ENCODE measurements at regions not wholly inside any gene's neighbourhood (a gene's known extent, or its start where the extent isn't known, plus 50 kb on each side); places are given as distances from the start of the nearest gene placed in this dataset.
"Not testable (repeated sequence)": the region's sequence is repeated elsewhere in the genome, so short reads cannot be mapped to it uniquely, and the experiment has no call there.

GRCh38 chr16:18204309-18204708 is 132.2 kb downstream of the NPIPA8 start:
- intact Hi-C loops (cut with DNase I); H3K9me3 ChIP-seq (ENCODE audit: control insufficient read depth, low read length); DNase-seq; H3K4me1 ChIP-seq (ENCODE audit: control insufficient read depth, insufficient read depth, low read length); H3K27me3 ChIP-seq (ENCODE audit: control insufficient read depth, insufficient read depth); H3K4me3 ChIP-seq (ENCODE audit: low read length); H3K27ac ChIP-seq (ENCODE audit: low read length); ATAC-seq: not testable (repeated sequence)
- WGBS, result 78% methylated on average over 3 of the region's 3 CpGs

DNA sequence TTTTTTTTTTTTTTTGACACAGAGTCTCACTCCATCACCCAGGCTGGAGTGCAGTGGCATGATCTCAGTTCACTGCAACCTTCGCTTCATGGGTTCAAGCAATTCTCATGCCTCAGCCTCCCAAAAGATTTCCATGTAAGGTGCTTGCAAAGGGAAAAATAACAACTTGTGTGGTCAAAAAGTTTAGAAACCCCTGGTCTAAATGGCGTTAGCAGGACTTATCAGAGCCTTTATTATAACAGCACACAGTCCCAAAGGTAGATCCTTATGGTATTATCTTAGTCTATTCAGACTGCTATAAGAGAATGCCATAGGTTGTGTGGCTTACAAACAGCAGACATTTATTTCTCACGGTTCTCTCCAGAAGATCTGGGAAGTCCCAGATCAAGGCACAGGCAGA is 135.0 kb downstream of the NPIPA8 start:
- H3K27me3 ChIP-seq (ENCODE audit: control insufficient read depth, insufficient read depth); H3K27ac ChIP-seq (ENCODE audit: low read length); DNase-seq; H3K4me1 ChIP-seq (ENCODE audit: control insufficient read depth, insufficient read depth, low read length); intact Hi-C loops (cut with DNase I); ATAC-seq; H3K4me3 ChIP-seq (ENCODE audit: low read length); H3K9me3 ChIP-seq (ENCODE audit: control insufficient read depth, low read length): not testable (repeated sequence)
- WGBS, result 77% methylated on average over 3 of the region's 3 CpGs

- 91% methylated on average over 2 of the region's 2 CpGs for WGBS
- intact Hi-C loops (cut with DNase I); H3K4me1 ChIP-seq (ENCODE audit: control insufficient read depth, insufficient read depth, low read length); H3K4me3 ChIP-seq (ENCODE audit: low read length); DNase-seq; H3K9me3 ChIP-seq (ENCODE audit: control insufficient read depth, low read length); ATAC-seq; H3K27me3 ChIP-seq (ENCODE audit: control insufficient read depth, insufficient read depth); H3K27ac ChIP-seq (ENCODE audit: low read length): not testable (repeated sequence)
Measured at GRCh38 chr16:18192389-18192788, 144.1 kb downstream of the NPIPA8 start.

GRCh38 chr16:18190179-18190578 is 146.4 kb downstream of the NPIPA8 start:
- H3K4me1 ChIP-seq (ENCODE audit: control insufficient read depth, insufficient read depth, low read length); DNase-seq; H3K9me3 ChIP-seq (ENCODE audit: control insufficient read depth, low read length); intact Hi-C loops (cut with DNase I); H3K27ac ChIP-seq (ENCODE audit: low read length); H3K27me3 ChIP-seq (ENCODE audit: control insufficient read depth, insufficient read depth); H3K4me3 ChIP-seq (ENCODE audit: low read length): not testable (repeated sequence)
- peak in 1 of 2 donors; percentile 48 for ATAC-seq
- WGBS, result 65% methylated on average over 1 of the region's 8 CpGs

DNA sequence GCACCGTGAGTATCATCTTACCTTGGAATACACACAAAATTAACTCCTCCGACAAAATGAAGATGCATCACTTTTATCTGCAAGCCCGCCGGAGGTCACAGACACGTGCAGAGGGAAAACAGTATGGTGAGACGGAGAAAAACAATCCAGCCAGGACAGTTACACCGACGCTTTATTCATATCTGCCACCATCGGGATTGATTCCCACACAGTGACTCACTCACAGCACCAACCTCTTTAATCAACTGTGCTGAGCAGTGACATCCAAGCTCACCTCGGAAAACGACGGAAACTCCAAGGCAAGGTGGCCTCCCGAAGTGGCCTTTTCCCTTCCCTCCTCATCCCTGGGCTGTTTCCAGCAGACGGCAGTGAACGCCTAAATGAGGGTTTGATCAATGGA is 151.8 kb downstream of the NPIPA8 start:
- H3K4me1 ChIP-seq (ENCODE audit: control insufficient read depth, insufficient read depth, low read length); H3K9me3 ChIP-seq (ENCODE audit: control insufficient read depth, low read length); DNase-seq; H3K27me3 ChIP-seq (ENCODE audit: control insufficient read depth, insufficient read depth); ATAC-seq; H3K4me3 ChIP-seq (ENCODE audit: low read length); intact Hi-C loops (cut with DNase I); H3K27ac ChIP-seq (ENCODE audit: low read length): not testable (repeated sequence)
- WGBS, result 54% methylated on average over 7 of the region's 15 CpGs

DNA sequence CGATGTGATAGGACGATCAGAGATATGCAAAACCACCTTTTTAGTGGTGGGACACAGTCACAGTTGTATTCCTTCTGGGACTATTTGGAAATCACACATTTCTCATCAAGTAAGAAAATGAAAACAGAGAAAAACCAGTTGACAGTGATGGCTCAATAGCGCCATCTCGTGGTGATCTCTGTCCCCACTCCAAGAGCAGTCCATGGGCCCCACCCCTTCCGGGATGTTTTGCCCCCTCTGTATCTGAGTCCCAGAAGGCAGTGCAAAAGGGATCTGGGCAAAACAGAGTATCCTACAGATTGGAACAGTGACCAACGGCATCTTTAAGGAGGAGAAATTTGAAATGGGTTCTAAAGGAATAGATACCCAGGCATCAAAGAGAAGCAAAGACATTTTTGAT is 155.5 kb downstream of the NPIPA8 start:
- DNase-seq; H3K4me1 ChIP-seq (ENCODE audit: control insufficient read depth, insufficient read depth, low read length); intact Hi-C loops (cut with DNase I); H3K9me3 ChIP-seq (ENCODE audit: control insufficient read depth, low read length); ATAC-seq; H3K27ac ChIP-seq (ENCODE audit: low read length); H3K4me3 ChIP-seq (ENCODE audit: low read length); H3K27me3 ChIP-seq (ENCODE audit: control insufficient read depth, insufficient read depth): not testable (repeated sequence)
- 40% methylated on average over 2 of the region's 6 CpGs for WGBS

DNA sequence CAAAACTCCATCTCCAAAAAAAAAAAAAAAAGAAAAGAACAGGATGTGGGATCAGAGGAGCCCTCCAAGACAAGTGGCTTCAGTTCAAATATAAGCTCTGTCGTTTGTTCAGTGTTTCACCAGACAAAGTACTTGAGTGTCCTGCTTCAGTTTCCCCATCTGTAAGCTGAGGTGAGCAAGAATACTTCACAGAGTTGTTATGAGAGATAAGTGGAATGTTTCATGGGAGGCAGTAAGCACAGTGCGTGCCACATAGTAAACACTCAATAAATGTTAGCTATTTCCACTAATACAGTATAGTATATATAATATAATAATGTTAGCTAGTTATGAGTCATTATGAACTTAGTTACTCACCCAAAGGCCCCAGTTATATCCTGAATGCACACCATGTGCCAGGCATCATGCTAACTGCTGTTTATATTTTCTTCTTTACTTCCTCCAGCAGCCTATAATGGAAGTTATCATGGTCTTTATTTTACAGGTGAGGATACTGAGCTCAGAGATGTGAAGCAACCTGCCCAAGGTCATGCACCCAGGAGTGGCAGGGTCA is 162.5 kb downstream of the NPIPA8 start:
- ATAC-seq; H3K4me1 ChIP-seq (ENCODE audit: control insufficient read depth, insufficient read depth, low read length); H3K27me3 ChIP-seq (ENCODE audit: control insufficient read depth, insufficient read depth); H3K4me3 ChIP-seq (ENCODE audit: low read length); DNase-seq; H3K9me3 ChIP-seq (ENCODE audit: control insufficient read depth, low read length); intact Hi-C loops (cut with DNase I); H3K27ac ChIP-seq (ENCODE audit: low read length): not testable (repeated sequence)
- WGBS, result 55% methylated on average over 2 of the region's 2 CpGs

DNA sequence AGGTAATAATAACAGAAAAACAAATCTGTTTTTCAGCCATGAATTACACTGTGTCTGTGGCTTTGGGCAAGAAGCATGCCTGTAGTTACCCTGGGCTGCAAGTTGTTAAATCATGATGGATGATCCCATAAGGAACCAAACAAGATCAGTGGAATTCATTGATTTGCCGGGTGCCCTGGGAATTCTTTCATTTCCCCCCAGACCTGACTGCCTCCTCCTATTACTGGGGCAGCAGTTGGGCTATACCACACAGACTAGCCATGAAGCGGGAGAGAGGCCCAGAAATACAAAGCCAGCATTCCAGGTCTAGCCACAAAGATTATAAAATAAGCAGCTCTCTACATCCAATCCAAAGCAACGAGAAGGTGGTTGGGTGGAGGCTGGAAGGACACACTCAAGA is 174.2 kb downstream of the NPIPA8 start:
- ATAC-seq; H3K27ac ChIP-seq (ENCODE audit: low read length); DNase-seq; intact Hi-C loops (cut with DNase I); H3K27me3 ChIP-seq (ENCODE audit: control insufficient read depth, insufficient read depth); H3K4me3 ChIP-seq (ENCODE audit: low read length); H3K4me1 ChIP-seq (ENCODE audit: control insufficient read depth, insufficient read depth, low read length); H3K9me3 ChIP-seq (ENCODE audit: control insufficient read depth, low read length): not testable (repeated sequence)
- WGBS, result 49% methylated on average over 3 of the region's 3 CpGs

- H3K9me3 ChIP-seq (ENCODE audit: control insufficient read depth, low read length); intact Hi-C loops (cut with DNase I); H3K27ac ChIP-seq (ENCODE audit: low read length); ATAC-seq; DNase-seq; H3K4me3 ChIP-seq (ENCODE audit: low read length); H3K4me1 ChIP-seq (ENCODE audit: control insufficient read depth, insufficient read depth, low read length); H3K27me3 ChIP-seq (ENCODE audit: control insufficient read depth, insufficient read depth): not testable (repeated sequence)
- WGBS, result 43% methylated on average over 4 of the region's 4 CpGs
Measured at GRCh38 chr16:18161224-18161623, 175.3 kb downstream of the NPIPA8 start.

- 48% methylated on average over 1 of the region's 1 CpG for WGBS
- ATAC-seq; H3K4me3 ChIP-seq (ENCODE audit: low read length); H3K27me3 ChIP-seq (ENCODE audit: control insufficient read depth, insufficient read depth); DNase-seq; intact Hi-C loops (cut with DNase I); H3K9me3 ChIP-seq (ENCODE audit: control insufficient read depth, low read length); H3K4me1 ChIP-seq (ENCODE audit: control insufficient read depth, insufficient read depth, low read length); H3K27ac ChIP-seq (ENCODE audit: low read length): not testable (repeated sequence)
Measured at GRCh38 chr16:18159185-18159584, 177.4 kb downstream of the NPIPA8 start.

DNA sequence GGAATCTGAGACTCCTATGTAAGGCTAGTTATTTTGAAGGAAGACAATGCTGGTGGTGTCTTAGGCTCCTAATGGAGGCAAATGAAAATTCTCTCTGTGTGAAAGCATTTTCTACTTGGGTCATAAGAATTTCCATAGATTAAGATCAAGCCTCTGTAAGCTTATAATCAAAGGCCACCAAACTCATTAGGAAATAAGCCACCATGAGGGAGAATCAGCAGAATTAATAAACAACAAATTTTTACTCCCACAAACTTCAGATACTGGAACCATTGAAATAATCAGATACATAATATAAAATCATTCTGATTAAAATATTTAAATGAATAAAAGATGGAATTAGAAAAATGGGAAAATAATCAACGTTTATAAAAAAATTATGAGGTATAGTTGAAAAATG is 178.7 kb downstream of the NPIPA8 start:
- H3K4me3 ChIP-seq (ENCODE audit: low read length); intact Hi-C loops (cut with DNase I); H3K27ac ChIP-seq (ENCODE audit: low read length); DNase-seq; ATAC-seq; H3K27me3 ChIP-seq (ENCODE audit: control insufficient read depth, insufficient read depth); H3K9me3 ChIP-seq (ENCODE audit: control insufficient read depth, low read length); H3K4me1 ChIP-seq (ENCODE audit: control insufficient read depth, insufficient read depth, low read length): not testable (repeated sequence)
- 82% methylated on average over 1 of the region's 1 CpG for WGBS

DNA sequence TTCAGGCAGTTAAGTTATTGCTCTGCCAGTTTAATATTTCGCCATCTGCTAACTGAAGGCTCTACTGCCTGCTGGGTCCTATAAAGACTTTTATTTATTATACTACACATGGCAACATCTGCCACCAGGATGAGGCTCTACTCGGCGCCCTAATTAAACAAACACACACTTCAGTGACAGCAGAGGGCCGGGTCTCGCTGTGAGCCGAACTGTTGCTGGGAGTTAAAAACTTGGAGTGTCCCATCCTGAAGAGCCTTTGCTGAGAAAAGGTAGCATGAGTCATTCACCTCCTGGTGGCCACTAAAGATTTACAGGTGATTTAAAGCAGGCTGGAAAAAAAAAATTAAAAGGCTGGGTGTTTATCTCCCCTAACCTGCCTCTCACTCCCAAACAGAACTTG is 183.7 kb downstream of the NPIPA8 start:
- H3K4me3 ChIP-seq (ENCODE audit: low read length); H3K4me1 ChIP-seq (ENCODE audit: control insufficient read depth, insufficient read depth, low read length); ATAC-seq; intact Hi-C loops (cut with DNase I); H3K9me3 ChIP-seq (ENCODE audit: control insufficient read depth, low read length); H3K27me3 ChIP-seq (ENCODE audit: control insufficient read depth, insufficient read depth); DNase-seq; H3K27ac ChIP-seq (ENCODE audit: low read length): not testable (repeated sequence)
- 81% methylated on average over 5 of the region's 6 CpGs for WGBS
